Astrocyte (in vitro differentiated cells and primary cell): ENCODE measurements at regions not wholly inside any gene's neighbourhood (a gene's known extent, or its start where the extent isn't known, plus 50 kb on each side); places are given as distances from the start of the nearest gene placed in this dataset.

Experiments used
- DNase-seq: peaks from one replicate; pipeline ENCODE4 v3.0.0-alpha.2; 2010; ENCODE audit warnings: low read depth
- FAIRE-seq: peaks from 2 replicates; lab custom pipeline; 2011; peaks lifted over from hg19 to GRCh38; lab: Jason Lieb, UNC
- H2AFZ ChIP-seq: 2 replicates; pipeline ENCODE4 v1.6.0; 2012; ENCODE audit warnings: low read depth, low read length, inconsistent platforms
- H3K27ac ChIP-seq: 2 replicates; pipeline ENCODE4 v1.5.1; 2011; ENCODE audit warnings: low read depth, low read length, inconsistent platforms
- H3K27me3 ChIP-seq: 2 replicates; pipeline ENCODE4 v1.6.0; 2011; ENCODE audit warnings: low read length, inconsistent platforms; ENCODE audit not compliant: insufficient read depth
- H3K36me3 ChIP-seq: 2 replicates; pipeline ENCODE4 v1.5.1; 2011; ENCODE audit warnings: low read length, inconsistent platforms; ENCODE audit not compliant: insufficient read depth
- H3K4me1 ChIP-seq: 2 replicates; pipeline ENCODE4 v1.5.1; 2011; ENCODE audit warnings: low read length, inconsistent platforms; ENCODE audit not compliant: insufficient read depth
- H3K4me2 ChIP-seq: 2 replicates; pipeline ENCODE4 v1.6.0; 2012; ENCODE audit warnings: low read length, inconsistent platforms
- H3K4me3 ChIP-seq: 2 replicates; pipeline ENCODE4 v1.5.1; 2011; ENCODE audit warnings: low read depth, mild to moderate bottlenecking, low read length, inconsistent platforms; ENCODE audit not compliant: insufficient read depth
- H3K79me2 ChIP-seq: 2 replicates; pipeline ENCODE4 v1.6.0; 2012; ENCODE audit warnings: mild to moderate bottlenecking, low read length, inconsistent platforms; ENCODE audit not compliant: insufficient read depth
- H3K9ac ChIP-seq: 2 replicates; pipeline ENCODE4 v1.6.0; 2012; ENCODE audit warnings: mild to moderate bottlenecking, low read length, inconsistent platforms
- H3K9me3 ChIP-seq: 2 replicates; pipeline ENCODE4 v1.5.1; 2012; ENCODE audit warnings: low read depth, mild to moderate bottlenecking, low read length, inconsistent platforms; ENCODE audit not compliant: insufficient read depth
- H4K20me1 ChIP-seq: 2 replicates; pipeline ENCODE4 v1.6.0; 2012; ENCODE audit warnings: low read length, inconsistent platforms; ENCODE audit not compliant: insufficient read depth
- H3K27ac Mint-ChIP-seq: one replicate; pipeline ENCODE4 v1.8.0; 2021; ENCODE audit warnings: mild to moderate bottlenecking, mixed read lengths; ENCODE audit not compliant: unreplicated experiment
- H3K27me3 Mint-ChIP-seq: one replicate; pipeline ENCODE4 v1.8.0; 2021; ENCODE audit warnings: low read depth, mixed read lengths; ENCODE audit not compliant: unreplicated experiment
- H3K36me3 Mint-ChIP-seq: one replicate; pipeline ENCODE4 v1.8.0; 2021; ENCODE audit warnings: low read depth, mixed read lengths; ENCODE audit not compliant: unreplicated experiment
- H3K4me1 Mint-ChIP-seq: one replicate; pipeline ENCODE4 v1.8.0; 2021; ENCODE audit warnings: low read depth, mixed read lengths; ENCODE audit not compliant: unreplicated experiment
- H3K4me3 Mint-ChIP-seq: one replicate; pipeline ENCODE4 v1.8.0; 2021; ENCODE audit warnings: mild to moderate bottlenecking, moderate library complexity, mixed read lengths; ENCODE audit not compliant: unreplicated experiment
- H3K9me3 Mint-ChIP-seq: one replicate; pipeline ENCODE4 v1.8.0; 2021; ENCODE audit warnings: mild to moderate bottlenecking, mixed read lengths; ENCODE audit not compliant: unreplicated experiment
- CTCF ChIP-seq: IDR thresholded peaks from 2 replicates; pipeline ENCODE4 v1.5.1; 2011; ENCODE audit warnings: low read depth, mild to moderate bottlenecking, inconsistent platforms, low read length, moderate library complexity; ENCODE audit not compliant: insufficient read depth
- EZH2 ChIP-seq: IDR thresholded peaks from 2 replicates; pipeline ENCODE4 v1.6.1; 2012; ENCODE audit warnings: mild to moderate bottlenecking, low read length, inconsistent platforms; ENCODE audit not compliant: insufficient read depth

GRCh38 chr9:92170848-92171247 is 55.6 kb upstream of the SPTLC1 start:
- Histone ChIP-seq H3K27me3 (no peaks in the 10 kb centered on the region), H3K9me3 (peaks cover 9% of the 10 kb centered on the region), H3K27ac (no peak overlapping the region), H3K9ac (no peak overlapping the region), H3K4me3 (no peak overlapping the region), H4K20me1 (no peaks in the 10 kb centered on the region), H2AFZ (no peak overlapping the region), H3K36me3 (no peaks in the 10 kb centered on the region), H3K4me1 (no peaks in the 10 kb centered on the region), H3K79me2 (no peaks in the 10 kb centered on the region), H3K4me2 (no peak overlapping the region)
- H3K27me3 Mint-ChIP-seq, result peaks cover 16% of the 10 kb centered on the region
- DNase-seq, result no peak
- no peak for FAIRE-seq
- H3K9me3 Mint-ChIP-seq, result peaks cover 23% of the 10 kb centered on the region
- H3K27ac Mint-ChIP-seq, result no peak overlapping the region
- no peaks in the 10 kb centered on the region for H3K4me1 Mint-ChIP-seq
- peaks cover 3% of the 10 kb centered on the region for H3K36me3 Mint-ChIP-seq
- no peak for TF ChIP-seq EZH2
- no peak overlapping the region for H3K4me3 Mint-ChIP-seq

- Histone ChIP-seq H3K9ac (no peak overlapping the region), H4K20me1 (no peaks in the 10 kb centered on the region), H3K27ac (no peak overlapping the region), H3K27me3 (no peaks in the 10 kb centered on the region), H3K9me3 (no peaks in the 10 kb centered on the region), H2AFZ (no peak overlapping the region), H3K4me1 (no peaks in the 10 kb centered on the region), H3K4me3 (no peak overlapping the region), H3K79me2 (no peaks in the 10 kb centered on the region), H3K36me3 (no peaks in the 10 kb centered on the region), H3K4me2 (no peak overlapping the region)
- Mint-ChIP-seq H3K9me3 (peaks cover 11% of the 10 kb centered on the region), H3K27me3 (no peaks in the 10 kb centered on the region), H3K36me3 (peaks cover 6% of the 10 kb centered on the region), H3K4me3 (no peak overlapping the region), H3K27ac (no peak overlapping the region), H3K4me1 (no peaks in the 10 kb centered on the region)
- TF ChIP-seq EZH2 (no peak), CTCF (no peak)
- DNase-seq, result no peak
- no peak for FAIRE-seq
Observed at GRCh38 chr9:92165484-92165883, 50.3 kb upstream of the SPTLC1 start.
